Gastrocnemius medialis (tissue), 4 donors: ENCODE measurements at regions not wholly inside any gene's neighbourhood (a gene's known extent, or its start where the extent isn't known, plus 50 kb on each side); places are given as distances from the start of the nearest gene placed in this dataset.

ENCODE experiments used
- POLR2A ChIP-seq, 2 donors: fragments of 450-650 bp; IDR thresholded peaks; one replicate each; pipeline ENCODE4 v1.6.1; 2017; ENCODE audit warnings: antibody characterized with exemption in 2 of 2, mild to moderate bottlenecking in 2 of 2, moderate library complexity in 2 of 2
- TF ChIP-seq, protein P1 (sequence below), 5 experiments: fragments of 450-650 bp in 3 of 5; fragments of 200-600 bp in 2 of 5; sonication (generic) in 2 of 5; IDR thresholded peaks in 4 of 5; conservative IDR thresholded peaks in 1 of 5; 1 replicate in 4 of 5; 2 replicates in 1 of 5; pipeline ENCODE4 v1.5.1; 2016 to 2019; ENCODE audit warnings: antibody characterized with exemption in 5 of 5, mild to moderate bottlenecking in 3 of 5, moderate library complexity in 3 of 5

DNA sequence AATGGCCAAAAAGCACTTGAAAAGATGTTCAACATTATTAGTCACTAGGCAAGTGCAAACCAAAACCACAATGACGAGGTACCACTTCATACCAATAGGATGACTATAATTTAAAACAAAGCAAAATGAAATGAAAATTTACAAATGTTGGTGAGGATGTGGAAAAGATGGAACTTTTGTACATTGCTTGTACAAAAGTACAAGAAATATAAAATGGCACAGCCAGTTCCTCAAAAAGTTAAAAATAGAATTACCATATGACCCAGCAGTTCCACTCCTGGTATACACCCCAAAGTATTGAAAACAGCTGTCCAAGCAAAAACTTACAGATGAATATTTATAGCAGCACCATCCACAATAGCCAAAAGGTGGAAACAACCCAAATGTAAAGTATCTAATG lies 107.8 kb upstream of the XPO1 start:
- TF ChIP-seq, protein P1, sequence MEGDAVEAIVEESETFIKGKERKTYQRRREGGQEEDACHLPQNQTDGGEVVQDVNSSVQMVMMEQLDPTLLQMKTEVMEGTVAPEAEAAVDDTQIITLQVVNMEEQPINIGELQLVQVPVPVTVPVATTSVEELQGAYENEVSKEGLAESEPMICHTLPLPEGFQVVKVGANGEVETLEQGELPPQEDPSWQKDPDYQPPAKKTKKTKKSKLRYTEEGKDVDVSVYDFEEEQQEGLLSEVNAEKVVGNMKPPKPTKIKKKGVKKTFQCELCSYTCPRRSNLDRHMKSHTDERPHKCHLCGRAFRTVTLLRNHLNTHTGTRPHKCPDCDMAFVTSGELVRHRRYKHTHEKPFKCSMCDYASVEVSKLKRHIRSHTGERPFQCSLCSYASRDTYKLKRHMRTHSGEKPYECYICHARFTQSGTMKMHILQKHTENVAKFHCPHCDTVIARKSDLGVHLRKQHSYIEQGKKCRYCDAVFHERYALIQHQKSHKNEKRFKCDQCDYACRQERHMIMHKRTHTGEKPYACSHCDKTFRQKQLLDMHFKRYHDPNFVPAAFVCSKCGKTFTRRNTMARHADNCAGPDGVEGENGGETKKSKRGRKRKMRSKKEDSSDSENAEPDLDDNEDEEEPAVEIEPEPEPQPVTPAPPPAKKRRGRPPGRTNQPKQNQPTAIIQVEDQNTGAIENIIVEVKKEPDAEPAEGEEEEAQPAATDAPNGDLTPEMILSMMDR (IDR thresholded peaks at IDR 0.05 in 4 of 5, conservative IDR thresholded peaks at IDR 0.05 in 1 of 5): no peak
- no peak for TF ChIP-seq POLR2A (IDR thresholded peaks at IDR 0.05)
